Tibial nerve (tissue), 3 donors: ENCODE measurements at regions not wholly inside any gene's neighbourhood (a gene's known extent, or its start where the extent isn't known, plus 50 kb on each side); places are given as distances from the start of the nearest gene placed in this dataset.

Source experiments
- POLR2A ChIP-seq, 2 donors: fragments of 450-650 bp; IDR thresholded peaks; one replicate each; pipeline ENCODE4 v1.6.1; 2017; ENCODE audit warnings: antibody characterized with exemption in 2 of 2, mild to moderate bottlenecking in 2 of 2, moderate library complexity in 2 of 2
- TF ChIP-seq, protein P1 (sequence below), 5 experiments: fragments of 200-600 bp in 3 of 5; fragments of 450-650 bp in 2 of 5; sonication (generic) in 3 of 5; IDR thresholded peaks; one replicate each; pipeline ENCODE4 v1.5.1; 2016 to 2019; ENCODE audit warnings: antibody characterized with exemption in 5 of 5, mild to moderate bottlenecking in 3 of 5, moderate library complexity in 2 of 5

GRCh38 chr5:105158526-105158925, 1595.9 kb upstream of the NUDT12 start:
- TF ChIP-seq, protein P1, sequence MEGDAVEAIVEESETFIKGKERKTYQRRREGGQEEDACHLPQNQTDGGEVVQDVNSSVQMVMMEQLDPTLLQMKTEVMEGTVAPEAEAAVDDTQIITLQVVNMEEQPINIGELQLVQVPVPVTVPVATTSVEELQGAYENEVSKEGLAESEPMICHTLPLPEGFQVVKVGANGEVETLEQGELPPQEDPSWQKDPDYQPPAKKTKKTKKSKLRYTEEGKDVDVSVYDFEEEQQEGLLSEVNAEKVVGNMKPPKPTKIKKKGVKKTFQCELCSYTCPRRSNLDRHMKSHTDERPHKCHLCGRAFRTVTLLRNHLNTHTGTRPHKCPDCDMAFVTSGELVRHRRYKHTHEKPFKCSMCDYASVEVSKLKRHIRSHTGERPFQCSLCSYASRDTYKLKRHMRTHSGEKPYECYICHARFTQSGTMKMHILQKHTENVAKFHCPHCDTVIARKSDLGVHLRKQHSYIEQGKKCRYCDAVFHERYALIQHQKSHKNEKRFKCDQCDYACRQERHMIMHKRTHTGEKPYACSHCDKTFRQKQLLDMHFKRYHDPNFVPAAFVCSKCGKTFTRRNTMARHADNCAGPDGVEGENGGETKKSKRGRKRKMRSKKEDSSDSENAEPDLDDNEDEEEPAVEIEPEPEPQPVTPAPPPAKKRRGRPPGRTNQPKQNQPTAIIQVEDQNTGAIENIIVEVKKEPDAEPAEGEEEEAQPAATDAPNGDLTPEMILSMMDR (IDR thresholded peaks at IDR 0.05): no peak
- TF ChIP-seq POLR2A (IDR thresholded peaks at IDR 0.05): no peak
